Heart right ventricle (tissue), 16 donors: ENCODE measurements at regions not wholly inside any gene's neighbourhood (a gene's known extent, or its start where the extent isn't known, plus 50 kb on each side); places are given as distances from the start of the nearest gene placed in this dataset.
A peak's percentile ranks its signal among the peaks of the same experiment; 100 is the strongest.

Experiments used
- ATAC-seq, 8 donors: fragments of 200-7000 bp; cut with Tn5 transposase; one replicate each; pipeline ENCODE4 v1.9.1; 2020; ENCODE audit warnings: mild to moderate bottlenecking in 8 of 8, moderate library complexity in 8 of 8, moderate number of reproducible peaks in 1 of 8
- DNase-seq, 2 donors: peaks; one replicate each; pipeline ENCODE4 v3.0.0-alpha.2; 2020
- H3K27ac ChIP-seq, 10 donors: fragments of 200-600 bp; sonication (generic) in 2 of 10; one replicate each; pipeline versions ENCODE4 v1.5.0 to v1.8.0; 2020 to 2022; ENCODE audit warnings: mild to moderate bottlenecking in 3 of 10
- H3K27me3 ChIP-seq, 7 donors: fragments of 200-600 bp; one replicate each; pipeline ENCODE4 v1.8.0; 2021 to 2022; ENCODE audit warnings: mild to moderate bottlenecking in 2 of 7
- H3K36me3 ChIP-seq, 9 donors: fragments of 200-600 bp; sonication (generic) in 1 of 9; one replicate each; pipeline versions ENCODE4 v1.5.0 to v1.8.0; 2020 to 2022; ENCODE audit warnings: mild to moderate bottlenecking in 2 of 9
- H3K4me1 ChIP-seq, 9 donors: fragments of 200-600 bp; sonication (generic) in 1 of 9; one replicate each; pipeline versions ENCODE4 v1.5.0 to v1.8.0; 2020 to 2022; ENCODE audit warnings: mild to moderate bottlenecking in 4 of 9
- H3K4me3 ChIP-seq, 10 donors: fragments of 200-600 bp; sonication (generic) in 2 of 10; one replicate each; pipeline versions ENCODE4 v1.5.0 to v1.8.0; 2020 to 2022; ENCODE audit warnings: mild to moderate bottlenecking in 7 of 10, moderate library complexity in 2 of 10
- H3K9me3 ChIP-seq, 11 donors: fragments of 200-600 bp in 10 of 11; sonication (generic) in 2 of 11; one replicate each; pipeline versions ENCODE4 v1.5.0 to v1.8.0; 2013 to 2022; ENCODE audit warnings: mild to moderate bottlenecking in 2 of 11, control low read depth in 1 of 11, moderate library complexity in 1 of 11
- CTCF ChIP-seq, 9 donors: fragments of 200-600 bp; sonication (generic) in 2 of 9; IDR thresholded peaks; one replicate each; pipeline versions ENCODE4 v1.5.0 to v1.8.0; 2021 to 2022; ENCODE audit warnings: antibody characterized with exemption in 9 of 9, mild to moderate bottlenecking in 5 of 9, moderate library complexity in 1 of 9
- WGBS, 2 donors: extraction: QIAGEN DNeasy Blood & Tissue Kit; methylation state at CpG; one replicate each; pipeline ENCODE4 v1.1.7; 2013; ENCODE audit warnings: inconsistent platforms in 1 of 2; 5-methylcytosine and 5-hydroxymethylcytosine counted together
- intact Hi-C, 10 donors: fragments of 100-400 bp; cut with DNase I; formaldehyde crosslinking; loops; one replicate each; pipeline versions ENCODE4 v1.11.1 to v1.14.2; 2022
- donor health status: Arrhythmogenic right ventricular cardiomyopathy.
- donor health status: ischemic (EF 13 %, LVEDD 7.1; RV severe dilation, severe dysfunction).
- donor health status: healthy with polysubstance abuse.
- donor health status: DM: no; HTN: yes; CAD: no.
- donor health status: DM: no; HTN: no; CAD: no.
- donor health status: ischemic (EF 25% LVEDD 6.9; RV normal size, moderate dysfunction).
- donor health status: ischemic (EF 25% LVEDD 5.7; RV mildly dilated, moderate dysfunction).
- donor health status: healthy.
- donor health status: DM: yes; HTN: yes; CAD: no.
- donor health status: Ischemic cardiomyopathy.
- donor health status: ischemic (EF 35%, LVEDD 5.7; RV mildly dilated, moderate dysfunction).
- donor health status: nonischemic (EF 11% LVEDD 7.7; RV severe dilation, severe dysfunction).
- donor health status: DM: yes; HTN: yes; CAD: no.
- donor health status: PGD.
- donor health status: ischemic (EF 29% LVEDD 5.4; RV normal size, mild dysfunction).
- donor health status: nonischemic (EF 23%, LVEDD 6.1; RV moderate dilation, normal function).

- TF ChIP-seq CTCF (IDR thresholded peaks at IDR 0.05), result no peak
- Histone ChIP-seq H3K27me3 (no peaks in the 10 kb centered on the region), H3K4me3 (no peak overlapping the region), H3K9me3 (peaks cover 0 to 5% (median 0%) of the 10 kb centered on the region in 11 donors), H3K4me1 (no peaks in the 10 kb centered on the region), H3K27ac (no peak overlapping the region), H3K36me3 (no peaks in the 10 kb centered on the region)
- intact Hi-C loops, result loop anchor here in 1 of 10 donors (10.0 kb wide), 2 partner anchors 56 to 174 kb away; no protein-coding TSS in a partner anchor
- ATAC-seq (no peak), DNase-seq (no peak)
- WGBS, 2 donors, result 89 to 90% methylated on average over 1 of the region's 1 CpG
Measured at GRCh38 chr15:97099040-97099439, 768.5 kb downstream of the NR2F2 start.

GRCh38 chr15:97101572-97101971 is 771.1 kb downstream of the NR2F2 start:
- Histone ChIP-seq H3K36me3 (no peaks in the 10 kb centered on the region), H3K9me3 (peaks cover 0 to 6% (median 0%) of the 10 kb centered on the region in 11 donors), H3K27ac (no peak overlapping the region), H3K4me3 (no peak overlapping the region), H3K4me1 (no peaks in the 10 kb centered on the region), H3K27me3 (no peaks in the 10 kb centered on the region)
- DNase-seq (no peak), ATAC-seq (no peak)
- no peak for TF ChIP-seq CTCF (IDR thresholded peaks at IDR 0.05)
- intact Hi-C loops, result no loop called here

GRCh38 chr15:97114900-97115760 is 784.6 kb downstream of the NR2F2 start:
- WGBS, 2 donors, result 48 to 58% methylated on average over 9 of the region's 9 CpGs
- intact Hi-C loops, result loop anchor here in 1 of 10 donors (10.0 kb wide), 1 partner anchor 60 kb away; no protein-coding TSS in a partner anchor

GRCh38 chr15:97115761-97116070 is 785.2 kb downstream of the NR2F2 start:
- ATAC-seq (no peak), DNase-seq (no peak)
- Histone ChIP-seq H3K36me3 (no peaks in the 10 kb centered on the region), H3K4me1 (peaks cover 0 to 4% (median 0%) of the 10 kb centered on the region in 9 donors), H3K4me3 (no peak overlapping the region), H3K27me3 (no peaks in the 10 kb centered on the region), H3K27ac (no peak overlapping the region), H3K9me3 (peaks cover 0 to 36% (median 8%) of the 10 kb centered on the region in 11 donors)
- TF ChIP-seq CTCF (IDR thresholded peaks at IDR 0.05), result no peak
- intact Hi-C loops, result loop anchor here in 1 of 10 donors (10.0 kb wide), 1 partner anchor 61 kb away; no protein-coding TSS in a partner anchor
- 89 to 93% methylated on average over 3 of the region's 3 CpGs for WGBS, 2 donors

More at GRCh38 chr15:97114900-97115760, 784.6 kb downstream of the NR2F2 start:
- peaks cover 0 to 4% (median 0%) of the 10 kb centered on the region in 9 donors for H3K4me1 ChIP-seq
- H3K36me3 ChIP-seq, result no peaks in the 10 kb centered on the region
- H3K27ac ChIP-seq, result no peak overlapping the region
- TF ChIP-seq CTCF (IDR thresholded peaks at IDR 0.05), result no peak
- ATAC-seq, result peak in 6 of 8 donors; percentile 34 to 89 (median 80)
- H3K9me3 ChIP-seq, result peaks cover 0 to 39% (median 6%) of the 10 kb centered on the region in 11 donors
- no peak overlapping the region for H3K4me3 ChIP-seq
- DNase-seq, result no peak
- no peaks in the 10 kb centered on the region for H3K27me3 ChIP-seq
